OCI-LY1 (cell line): ENCODE measurements at regions not wholly inside any gene's neighbourhood (a gene's known extent, or its start where the extent isn't known, plus 50 kb on each side); places are given as distances from the start of the nearest gene placed in this dataset.

Source experiments
- H2AFZ ChIP-seq: fragments of 200-600 bp; sonication (generic), shearing (Covaris generic); 2 replicates; pipeline ENCODE4 v1.6.0; 2014; ENCODE audit warnings: antibody characterized with exemption, mild to moderate bottlenecking, low read length
- H3F3A ChIP-seq: fragments of 200-600 bp; sonication (generic), shearing (Covaris generic); 2 replicates; pipeline ENCODE4 v1.6.0; 2014; ENCODE audit warnings: mild to moderate bottlenecking, antibody characterized with exemption, low read length, moderate library complexity; ENCODE audit not compliant: insufficient read depth
- H3K27ac ChIP-seq: fragments of 200-600 bp; sonication (generic); 2 replicates; pipeline ENCODE4 v1.5.1; 2014; ENCODE audit warnings: low read length, mixed run types, mild to moderate bottlenecking, low read depth; ENCODE audit not compliant: poor library complexity, severe bottlenecking
- H3K27me3 ChIP-seq: fragments of 200-600 bp; sonication (generic); 2 replicates; pipeline ENCODE4 v1.6.0; 2014; ENCODE audit warnings: antibody characterized with exemption, mild to moderate bottlenecking, low read length, moderate library complexity; ENCODE audit not compliant: insufficient read depth
- H3K36me3 ChIP-seq: fragments of 200-600 bp; sonication (generic); 2 replicates; pipeline ENCODE4 v1.6.1; 2014; ENCODE audit warnings: mild to moderate bottlenecking, antibody characterized with exemption, low read length, moderate library complexity, mixed read lengths; ENCODE audit not compliant: insufficient read depth
- H3K4me1 ChIP-seq: fragments of 200-600 bp; sonication (generic); 2 replicates; pipeline ENCODE4 v1.5.1; 2014; ENCODE audit warnings: mild to moderate bottlenecking, low read length, moderate library complexity; ENCODE audit not compliant: insufficient read depth, severe bottlenecking
- H3K4me2 ChIP-seq: fragments of 200-600 bp; sonication (generic), shearing (Covaris generic); 2 replicates; pipeline ENCODE4 v1.6.1; 2014; ENCODE audit warnings: low read length
- H3K4me3 ChIP-seq: fragments of 200-600 bp; sonication (generic); 2 replicates; pipeline ENCODE4 v1.5.1; 2014; ENCODE audit warnings: low read length, low read depth, mild to moderate bottlenecking, mixed read lengths; ENCODE audit not compliant: poor library complexity, severe bottlenecking
- H3K79me2 ChIP-seq: fragments of 200-600 bp; shearing (Covaris generic); 2 replicates; pipeline ENCODE4 v1.6.1; 2016; ENCODE audit warnings: mixed run types, low read length, mixed read lengths; ENCODE audit not compliant: insufficient read depth
- H3K9ac ChIP-seq: fragments of 200-600 bp; sonication (generic), shearing (Covaris generic); 2 replicates; pipeline ENCODE4 v1.6.1; 2014; ENCODE audit warnings: mild to moderate bottlenecking, low read length, mixed read lengths
- H3K9me2 ChIP-seq: fragments of 200-600 bp; sonication (generic), shearing (Covaris generic); 2 replicates; pipeline ENCODE4 v1.6.1; 2014; ENCODE audit warnings: low read depth, mild to moderate bottlenecking, low read length, mixed read lengths
- H3K9me3 ChIP-seq: fragments of 200-600 bp; shearing (Covaris generic); 2 replicates; pipeline ENCODE4 v1.6.1; 2014; ENCODE audit warnings: low read length, mixed read lengths
- H4K20me1 ChIP-seq: fragments of 200-600 bp; sonication (generic), shearing (Covaris generic); 2 replicates; pipeline ENCODE4 v1.6.0; 2016; ENCODE audit warnings: mild to moderate bottlenecking, low read length; ENCODE audit not compliant: insufficient read depth
- CTCF ChIP-seq: fragments of 200-600 bp; sonication (generic), shearing (Covaris generic); IDR thresholded peaks from 2 replicates; pipeline ENCODE4 v1.5.1; 2017; ENCODE audit warnings: mild to moderate bottlenecking, antibody characterized with exemption, low read length, moderate library complexity, mixed read lengths
- EZH2 ChIP-seq: fragments of 200-600 bp; sonication (generic), shearing (Covaris generic); IDR thresholded peaks from 2 replicates; pipeline ENCODE4 v1.8.0; 2017; ENCODE audit warnings: borderline replicate concordance, mixed run types, mild to moderate bottlenecking, antibody characterized with exemption, low read length, moderate library complexity, mixed read lengths

- Histone ChIP-seq H3F3A (no peaks in the 10 kb centered on the region), H3K4me2 (no peak overlapping the region), H3K27me3 (no peaks in the 10 kb centered on the region; the same call in 1 of the 2 replicates), H4K20me1 (no peaks in the 10 kb centered on the region), H3K36me3 (no peaks in the 10 kb centered on the region), H2AFZ (no peak overlapping the region), H3K79me2 (no peaks in the 10 kb centered on the region), H3K9me3 (no peaks in the 10 kb centered on the region), H3K9me2 (no peaks in the 10 kb centered on the region), H3K27ac (no peak overlapping the region), H3K4me3 (no peak overlapping the region), H3K4me1 (no peaks in the 10 kb centered on the region), H3K9ac (no peak overlapping the region)
- TF ChIP-seq CTCF (no peak), EZH2 (no peak)
Observed at GRCh38 chr6:163844357-163844756, 429.8 kb downstream of the QKI start.

GRCh38 chr6:163843218-163843617, 428.7 kb downstream of the QKI start:
- H3K79me2 ChIP-seq, result no peaks in the 10 kb centered on the region
- H3K9me2 ChIP-seq, result no peaks in the 10 kb centered on the region
- H3K4me1 ChIP-seq, result no peaks in the 10 kb centered on the region
- no peaks in the 10 kb centered on the region; the same call in 1 of the 2 replicates for H3K27me3 ChIP-seq
- TF ChIP-seq CTCF (no peak), EZH2 (no peak)
- no peak overlapping the region for H3K4me3 ChIP-seq
- H4K20me1 ChIP-seq, result no peaks in the 10 kb centered on the region
- H3K9ac ChIP-seq, result no peak overlapping the region
- no peaks in the 10 kb centered on the region for H3K36me3 ChIP-seq
- H3K9me3 ChIP-seq, result no peaks in the 10 kb centered on the region
- no peaks in the 10 kb centered on the region for H3F3A ChIP-seq
- H2AFZ ChIP-seq, result no peak overlapping the region
- no peak overlapping the region for H3K27ac ChIP-seq
- no peak overlapping the region for H3K4me2 ChIP-seq

- no peak overlapping the region for H3K27ac ChIP-seq
- TF ChIP-seq EZH2, result no peak
- TF ChIP-seq CTCF, result no peak
Observed at GRCh38 chr6:163842467-163842866, 427.9 kb downstream of the QKI start.

More at GRCh38 chr6:163842467-163842866, 427.9 kb downstream of the QKI start:
- H3K9me2 ChIP-seq, result no peaks in the 10 kb centered on the region
- H3K4me2 ChIP-seq, result no peak overlapping the region
- H3K9me3 ChIP-seq, result no peaks in the 10 kb centered on the region
- no peaks in the 10 kb centered on the region for H4K20me1 ChIP-seq
- H2AFZ ChIP-seq, result no peak overlapping the region
- no peaks in the 10 kb centered on the region for H3K79me2 ChIP-seq
- no peaks in the 10 kb centered on the region; the same call in 1 of the 2 replicates for H3K27me3 ChIP-seq
- peaks cover 5% of the 10 kb centered on the region for H3K4me1 ChIP-seq
- no peaks in the 10 kb centered on the region for H3K36me3 ChIP-seq
- H3F3A ChIP-seq, result no peaks in the 10 kb centered on the region
- H3K4me3 ChIP-seq, result no peak overlapping the region
- no peak overlapping the region for H3K9ac ChIP-seq
